ENCODE measurements at regions not wholly inside any gene's neighbourhood (a gene's known extent, or its start where the extent isn't known, plus 50 kb on each side); places are given as distances from the start of the nearest gene placed in this dataset.

DNA sequence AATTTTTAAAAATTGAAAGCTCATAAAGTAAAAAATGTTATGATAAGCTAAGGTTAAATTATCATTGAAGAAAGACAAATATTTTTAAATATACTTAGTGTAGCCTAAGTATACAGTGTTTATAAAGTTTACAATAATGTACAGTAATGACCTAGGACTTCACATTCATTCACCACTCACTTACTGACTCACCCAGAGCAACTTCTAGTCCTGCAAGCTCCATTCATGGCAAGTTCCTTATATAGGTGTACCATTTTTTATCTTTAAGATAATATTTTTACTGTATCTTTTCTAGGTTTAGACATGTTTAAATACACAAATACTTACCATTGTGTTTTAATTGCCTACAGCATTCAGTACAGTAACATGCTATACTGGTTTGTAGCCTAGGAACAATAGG lies 112.3 kb upstream of the RADX start:
- DNase-seq (ENCODE audit: low spot score), result no peak

DNA sequence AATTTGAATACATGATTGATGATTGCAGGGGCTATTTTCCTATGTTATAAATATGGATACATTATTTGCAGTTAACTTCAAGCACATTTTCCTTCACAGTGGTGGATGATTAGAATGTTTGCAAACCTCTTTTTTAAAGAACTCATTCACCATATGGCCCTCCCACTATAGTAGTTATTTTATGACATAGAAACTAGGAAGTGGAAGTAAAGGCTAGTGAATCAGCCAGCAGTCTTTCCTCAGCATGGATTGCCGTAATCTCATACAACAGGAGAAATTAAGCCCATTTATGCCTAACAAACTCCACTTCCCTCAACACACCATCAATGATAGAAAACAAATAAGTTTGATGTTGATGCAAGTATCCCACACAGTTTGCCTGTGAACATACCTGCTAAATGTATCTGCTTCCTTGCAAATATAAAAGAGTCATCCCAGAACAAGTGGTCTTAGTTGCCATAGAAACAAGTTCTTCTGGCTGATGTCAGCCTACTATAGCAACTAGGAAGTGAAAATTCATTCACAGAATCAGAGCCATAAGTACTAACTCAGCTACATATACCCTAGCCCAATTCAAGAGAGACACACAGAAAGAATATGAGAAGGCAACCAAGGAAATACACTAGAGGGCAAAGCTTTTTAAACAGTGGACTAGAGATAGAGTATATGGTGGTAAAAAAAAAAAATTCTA lies 100.9 kb upstream of the RADX start:
- no peak for DNase-seq (ENCODE audit: low spot score)

Measured in ureter (tissue), 1 donor.